Mesenchymal stem cell (in vitro differentiated cells and primary cell): ENCODE measurements at regions not wholly inside any gene's neighbourhood (a gene's known extent, or its start where the extent isn't known, plus 50 kb on each side); places are given as distances from the start of the nearest gene placed in this dataset.

Experiments used
- DNase-seq: peaks from one replicate; pipeline ENCODE4 v3.0.0-alpha.2; 2013
- H2AFZ ChIP-seq: one replicate; pipeline ENCODE4 v1.6.1; 2013; ENCODE audit warnings: low read depth, mild to moderate bottlenecking, control low read depth, inconsistent platforms, low read length, moderate library complexity
- H2AK5ac ChIP-seq: 2 replicates; pipeline ENCODE4 v1.6.1; 2013; ENCODE audit warnings: low read length, moderate library complexity, mild to moderate bottlenecking, inconsistent platforms; ENCODE audit not compliant: severe bottlenecking
- H2BK120ac ChIP-seq: one replicate; pipeline ENCODE4 v1.6.1; 2013; ENCODE audit warnings: low read depth, mild to moderate bottlenecking, inconsistent platforms, low read length, moderate library complexity
- H2BK12ac ChIP-seq, 2 experiments: one replicate each; pipeline ENCODE4 v1.6.1; 2013; ENCODE audit warnings: inconsistent platforms in 2 of 2, low read length in 2 of 2, mild to moderate bottlenecking in 2 of 2, moderate library complexity in 2 of 2, control low read depth in 1 of 2
- H2BK15ac ChIP-seq: one replicate; pipeline ENCODE4 v1.6.1; 2013; ENCODE audit warnings: mild to moderate bottlenecking, low read depth, inconsistent platforms; ENCODE audit not compliant: poor library complexity, severe bottlenecking
- H2BK5ac ChIP-seq: 2 replicates; pipeline ENCODE4 v1.6.1; 2013; ENCODE audit warnings: low read depth, mild to moderate bottlenecking, low read length, control low read depth, inconsistent platforms; ENCODE audit not compliant: poor library complexity, severe bottlenecking
- H3K14ac ChIP-seq, 2 experiments: one replicate each; pipeline ENCODE4 v1.6.1; 2013; ENCODE audit warnings: inconsistent platforms in 2 of 2, low read length in 2 of 2, control low read depth in 1 of 2, mild to moderate bottlenecking in 1 of 2, moderate library complexity in 1 of 2
- H3K18ac ChIP-seq, 2 experiments: one replicate each; pipeline ENCODE4 v1.6.1; 2013; ENCODE audit warnings: inconsistent platforms in 2 of 2, low read length in 2 of 2, control low read depth in 1 of 2, low read depth in 1 of 2, mild to moderate bottlenecking in 1 of 2
- H3K23ac ChIP-seq, 2 experiments: one replicate each; pipeline ENCODE4 v1.6.1; 2013; ENCODE audit warnings: inconsistent platforms in 2 of 2, low read length in 2 of 2, mild to moderate bottlenecking in 2 of 2, moderate library complexity in 2 of 2, control low read depth in 1 of 2
- H3K27ac ChIP-seq: 2 replicates; pipeline ENCODE4 v1.5.1; 2013; ENCODE audit warnings: mild to moderate bottlenecking, moderate library complexity, low read length, control low read depth, inconsistent platforms; ENCODE audit not compliant: poor library complexity, severe bottlenecking
- H3K27me3 ChIP-seq, 2 experiments: 2 replicates each; pipeline versions ENCODE4 v1.6.1 to v1.7.0; 2013; ENCODE audit warnings: low read length in 2 of 2, mild to moderate bottlenecking in 2 of 2, moderate library complexity in 2 of 2, control low read depth in 1 of 2, inconsistent platforms in 1 of 2; ENCODE audit not compliant: control insufficient read depth in 1 of 2, insufficient read depth in 1 of 2
- H3K36me3 ChIP-seq, 2 experiments: 2 replicates each; pipeline versions ENCODE4 v1.6.1 to v1.7.0; 2013; ENCODE audit warnings: low read length in 2 of 2, control low read depth in 1 of 2, inconsistent platforms in 1 of 2, low read depth in 1 of 2, mild to moderate bottlenecking in 1 of 2; ENCODE audit not compliant: insufficient read depth in 2 of 2, control insufficient read depth in 1 of 2
- H3K4ac ChIP-seq, 2 experiments: one replicate each; pipeline ENCODE4 v1.6.1; 2013; ENCODE audit warnings: inconsistent platforms in 2 of 2, low read length in 2 of 2, mild to moderate bottlenecking in 2 of 2, moderate library complexity in 2 of 2, control low read depth in 1 of 2, low read depth in 1 of 2
- H3K4me1 ChIP-seq: 2 replicates; pipeline ENCODE4 v1.6.1; 2013; ENCODE audit warnings: low read depth, low read length, control low read depth; ENCODE audit not compliant: control insufficient read depth, insufficient read depth
- H3K4me2 ChIP-seq: 2 replicates; pipeline ENCODE4 v1.6.1; 2013; ENCODE audit warnings: low read length, mild to moderate bottlenecking, inconsistent platforms; ENCODE audit not compliant: poor library complexity, severe bottlenecking
- H3K4me3 ChIP-seq, 2 experiments: 2 replicates each; pipeline versions ENCODE4 v1.5.1 to v1.7.0; 2013; ENCODE audit warnings: low read length in 2 of 2, mild to moderate bottlenecking in 2 of 2, control low read depth in 1 of 2, low read depth in 1 of 2; ENCODE audit not compliant: insufficient read depth in 1 of 2
- H3K79me1 ChIP-seq: replicated peaks from 2 replicates; pipeline ENCODE4 v1.6.1; 2013; ENCODE audit warnings: mild to moderate bottlenecking, control low read depth, low read length, inconsistent platforms; ENCODE audit not compliant: poor library complexity, severe bottlenecking
- H3K9ac ChIP-seq: 2 replicates; pipeline ENCODE4 v1.7.0; 2013; ENCODE audit warnings: mild to moderate bottlenecking, low read length, moderate library complexity
- H3K9me3 ChIP-seq: 2 replicates; pipeline ENCODE4 v1.7.0; 2013; ENCODE audit warnings: mild to moderate bottlenecking, low read length; ENCODE audit not compliant: control insufficient read depth
- H4K8ac ChIP-seq: one replicate; pipeline ENCODE4 v1.6.1; 2013; ENCODE audit warnings: inconsistent platforms, mild to moderate bottlenecking, low read length, moderate library complexity
- H4K91ac ChIP-seq: one replicate; pipeline ENCODE4 v1.6.1; 2013; ENCODE audit warnings: mild to moderate bottlenecking, low read length, inconsistent platforms
- WGBS: methylation state at CpG from one replicate; pipeline ENCODE4 v1.1.7; 2013; ENCODE audit warnings: mixed read lengths; 5-methylcytosine and 5-hydroxymethylcytosine counted together

DNA sequence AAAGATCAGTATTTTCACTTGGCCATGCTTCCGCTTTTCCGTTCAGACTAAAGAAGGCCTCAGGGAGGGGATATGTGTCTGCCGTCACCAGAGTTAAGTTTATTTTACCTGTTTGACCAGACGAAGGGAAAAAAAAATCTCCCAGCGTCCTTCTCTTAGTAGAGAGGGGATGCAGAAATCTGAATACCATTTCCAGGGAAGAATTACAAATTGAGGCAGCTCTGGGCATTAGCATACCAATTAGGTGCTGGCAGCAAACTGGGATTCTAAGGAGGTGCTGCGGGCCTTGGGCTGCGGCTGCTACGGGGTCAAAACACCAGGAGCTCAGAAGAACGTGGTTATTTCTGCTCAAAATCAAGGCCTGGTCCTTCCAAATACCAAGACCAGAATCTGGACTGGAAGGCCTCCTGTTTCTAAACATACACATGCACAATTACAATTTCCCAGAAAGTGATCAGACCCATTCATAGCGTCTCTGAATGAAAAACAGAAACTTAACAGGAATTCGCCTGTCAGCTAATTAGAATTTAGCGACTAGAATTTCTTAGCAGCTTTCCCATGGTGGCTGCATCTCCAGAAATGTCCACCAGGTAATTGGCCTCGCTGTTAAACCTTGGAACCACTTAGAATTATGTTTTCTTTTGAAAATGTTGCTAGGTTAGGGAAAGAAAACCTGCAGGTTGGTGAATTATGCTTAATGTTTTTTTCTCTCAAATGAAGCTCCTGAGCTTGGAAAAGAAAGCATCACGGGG lies 617.0 kb downstream of the VRK1 start:
- no peak overlapping the region for H2AK5ac ChIP-seq
- no peaks in the 10 kb centered on the region for H3K36me3 ChIP-seq
- H3K18ac ChIP-seq: no peak overlapping the region
- H3K9me3 ChIP-seq: no peaks in the 10 kb centered on the region
- WGBS: 14% methylated on average over 14 of the region's 14 CpGs
- H3K4ac ChIP-seq: no peak overlapping the region
- no peak overlapping the region for H3K4me3 ChIP-seq
- H3K27ac ChIP-seq: no peak overlapping the region
- H2BK120ac ChIP-seq: no peak overlapping the region
- peaks cover 8 to 44% of the 10 kb centered on the region in 2 experiments for H3K27me3 ChIP-seq
- H4K91ac ChIP-seq: no peak overlapping the region
- H2BK15ac ChIP-seq: no peak overlapping the region
- H3K4me1 ChIP-seq: no peaks in the 10 kb centered on the region
- H3K9ac ChIP-seq: no peak overlapping the region
- no peak overlapping the region for H2BK5ac ChIP-seq
- no peak overlapping the region for H3K14ac ChIP-seq
- no peak overlapping the region for H4K8ac ChIP-seq
- H2BK12ac ChIP-seq: no peak overlapping the region
- no peak overlapping the region for H2AFZ ChIP-seq
- H3K23ac ChIP-seq: no peak overlapping the region
- H3K79me1 ChIP-seq: no peaks in the 10 kb centered on the region
- no peak for DNase-seq
- H3K4me2 ChIP-seq: no peak overlapping the region

DNA sequence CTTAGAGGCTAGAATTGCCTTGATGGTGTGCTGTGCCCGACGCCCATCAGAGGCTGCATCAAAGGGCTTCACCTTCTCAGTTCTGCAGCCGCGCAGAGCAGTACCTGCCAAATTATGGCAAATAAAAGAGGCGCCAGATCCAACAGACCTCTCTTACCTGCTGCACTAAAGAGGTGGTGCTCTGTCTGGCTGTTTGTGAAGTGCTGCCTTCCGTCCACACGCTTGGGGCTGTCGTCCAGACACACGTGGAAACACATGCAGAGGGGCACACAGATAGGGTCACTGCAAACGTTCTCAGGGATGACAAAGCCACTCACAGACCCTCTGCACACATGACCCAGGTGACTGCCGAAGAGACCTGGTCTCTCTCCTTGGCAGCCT lies 617.5 kb downstream of the VRK1 start:
- no peaks in the 10 kb centered on the region for H3K9me3 ChIP-seq
- no peak overlapping the region for H3K14ac ChIP-seq
- WGBS: 52% methylated on average over 10 of the region's 11 CpGs

DNA sequence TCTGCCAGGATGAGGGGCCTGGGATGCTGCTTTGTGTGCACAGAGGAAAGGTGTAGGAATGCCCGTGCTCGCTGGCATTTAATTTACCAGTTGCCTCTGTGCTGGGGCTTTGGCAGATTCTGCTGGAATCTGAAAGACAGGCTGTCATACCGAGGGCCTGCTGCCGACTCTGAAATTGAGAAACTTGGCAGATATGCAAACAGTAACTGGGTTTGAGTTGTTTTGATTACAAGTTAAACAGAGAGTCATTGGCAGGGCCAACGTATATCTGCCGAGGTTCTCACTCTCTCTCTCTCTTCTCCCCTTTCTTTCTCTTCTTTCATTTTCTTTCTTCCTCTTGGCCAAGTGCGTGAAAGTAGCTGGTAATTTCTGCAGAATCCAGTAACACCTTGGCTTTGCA lies 618.7 kb downstream of the VRK1 start:
- Histone ChIP-seq H3K18ac (no peak overlapping the region), H4K91ac (no peak overlapping the region), H2BK5ac (no peak overlapping the region), H2BK120ac (no peak overlapping the region), H2BK12ac (no peak overlapping the region), H3K27ac (no peak overlapping the region), H3K79me1 (no peaks in the 10 kb centered on the region), H3K27me3 (peaks cover 8 to 44% of the 10 kb centered on the region in 2 experiments), H3K4me3 (no peak overlapping the region), H3K36me3 (no peaks in the 10 kb centered on the region), H2AK5ac (no peak overlapping the region), H3K4me2 (no peak overlapping the region), H3K4me1 (no peaks in the 10 kb centered on the region), H2BK15ac (no peak overlapping the region), H4K8ac (no peak overlapping the region), H3K9me3 (no peaks in the 10 kb centered on the region), H3K23ac (no peak overlapping the region), H3K9ac (no peak overlapping the region), H3K14ac (no peak overlapping the region), H3K4ac (no peak overlapping the region), H2AFZ (no peak overlapping the region)
- DNase-seq: no peak
- 62% methylated on average over 5 of the region's 7 CpGs for WGBS

More for the DNA sequence above, 617.5 kb downstream of the VRK1 start:
- DNase-seq: no peak
- Histone ChIP-seq H3K36me3 (no peaks in the 10 kb centered on the region), H3K18ac (no peak overlapping the region), H3K4me2 (no peak overlapping the region), H3K4me1 (no peaks in the 10 kb centered on the region), H2AK5ac (no peak overlapping the region), H4K8ac (no peak overlapping the region), H2BK15ac (no peak overlapping the region), H2BK120ac (no peak overlapping the region), H3K4ac (no peak overlapping the region), H2BK12ac (no peak overlapping the region), H3K27me3 (peaks cover 8 to 44% of the 10 kb centered on the region in 2 experiments), H3K9ac (no peak overlapping the region), H3K23ac (no peak overlapping the region), H3K27ac (no peak overlapping the region), H4K91ac (no peak overlapping the region), H3K4me3 (no peak overlapping the region), H2BK5ac (no peak overlapping the region), H2AFZ (no peak overlapping the region), H3K79me1 (no peaks in the 10 kb centered on the region)

DNA sequence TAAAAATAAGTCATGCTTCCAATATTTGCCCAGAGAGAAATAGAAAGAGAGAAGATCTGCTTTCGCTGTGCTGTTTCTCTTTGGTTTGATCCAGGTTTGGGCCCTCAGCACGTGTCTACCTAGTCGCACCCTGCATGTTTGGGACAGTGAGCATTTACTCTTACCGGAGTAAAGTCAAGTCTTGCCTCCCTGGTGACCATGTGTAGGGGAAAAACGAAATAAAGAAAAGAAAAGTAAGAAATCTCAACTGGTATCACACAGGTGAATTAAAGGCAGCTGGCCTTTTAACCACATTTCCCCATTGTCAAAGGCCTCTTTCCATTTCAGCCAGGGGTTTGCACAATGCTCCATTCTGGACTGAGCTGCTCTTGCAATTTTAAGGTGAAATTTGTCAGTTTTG lies 619.4 kb downstream of the VRK1 start:
- H3K4me3 ChIP-seq: no peak overlapping the region
- no peak overlapping the region for H2AK5ac ChIP-seq
- H3K4me1 ChIP-seq: no peaks in the 10 kb centered on the region

More for the DNA sequence above, 619.4 kb downstream of the VRK1 start:
- Histone ChIP-seq H3K27me3 (peaks cover 8 to 38% of the 10 kb centered on the region in 2 experiments), H3K27ac (no peak overlapping the region), H3K36me3 (no peaks in the 10 kb centered on the region), H2AFZ (no peak overlapping the region), H3K4me2 (no peak overlapping the region), H3K9ac (no peak overlapping the region), H3K23ac (no peak overlapping the region), H3K14ac (no peak overlapping the region), H3K79me1 (no peaks in the 10 kb centered on the region), H2BK12ac (no peak overlapping the region), H3K18ac (no peak overlapping the region), H2BK15ac (no peak overlapping the region), H2BK120ac (no peak overlapping the region), H3K4ac (no peak overlapping the region), H2BK5ac (no peak overlapping the region), H4K8ac (no peak overlapping the region), H4K91ac (no peak overlapping the region), H3K9me3 (no peaks in the 10 kb centered on the region)
- no peak for DNase-seq
- WGBS: 62% methylated on average over 5 of the region's 5 CpGs
